ENCODE measurements at regions not wholly inside any gene's neighbourhood (a gene's known extent, or its start where the extent isn't known, plus 50 kb on each side); places are given as distances from the start of the nearest gene placed in this dataset.
"Not testable (repeated sequence)": the region's sequence is repeated elsewhere in the genome, so short reads cannot be mapped to it uniquely, and the experiment has no call there.

- H3K79me2 ChIP-seq (ENCODE audit: control insufficient read depth in 1 of 2, insufficient read depth in 2 of 2, low read length in 2 of 2); DNase-seq (ENCODE audit: low read depth in 1 of 2, low spot score in 2 of 2); CTCF ChIA-PET (ENCODE audit: partially characterized antibody); H2BK12ac ChIP-seq (ENCODE audit: low read depth, low read length); H2BK120ac ChIP-seq (replicated peaks; ENCODE audit: low read depth, low read length); H2BK15ac ChIP-seq (ENCODE audit: low read length); H3K27me3 ChIP-seq (replicated peaks in 1 of 4; ENCODE audit: control insufficient read depth in 3 of 4, extremely low read depth in 1 of 4, insufficient read depth in 3 of 4, low read length in 3 of 4); H3K23ac ChIP-seq (ENCODE audit: insufficient read length); H2BK20ac ChIP-seq (ENCODE audit: low read length); FAIRE-seq; H3K4me3 ChIP-seq (ENCODE audit: extremely low read depth in 1 of 4, insufficient read depth in 2 of 4, low read depth in 3 of 4, low read length in 4 of 4); H3K79me1 ChIP-seq (ENCODE audit: low read depth, low read length); H3K4me1 ChIP-seq (replicated peaks in 1 of 4; ENCODE audit: control insufficient read depth in 3 of 4, insufficient read depth in 4 of 4, low read length in 3 of 4); H4K91ac ChIP-seq (replicated peaks; ENCODE audit: insufficient read length, low read length); H3K9ac ChIP-seq (replicated peaks in 1 of 4; ENCODE audit: extremely low read depth in 1 of 4, low read depth in 3 of 4, low read length in 3 of 4); H3K4ac ChIP-seq (replicated peaks; ENCODE audit: insufficient read length, low read depth, low read length); H3K23me2 ChIP-seq (ENCODE audit: low read depth, low read length); POLR2A ChIA-PET (ENCODE audit: partially characterized antibody); H4K5ac ChIP-seq (ENCODE audit: insufficient read length, low read depth, low read length); H3K36me3 ChIP-seq (ENCODE audit: control insufficient read depth in 2 of 4, insufficient read depth in 4 of 4, low read length in 3 of 4); H2AK5ac ChIP-seq (ENCODE audit: low read depth, low read length); H2BK5ac ChIP-seq (ENCODE audit: low read depth, low read length); H3K14ac ChIP-seq (ENCODE audit: insufficient read length); H4K20me1 ChIP-seq (replicated peaks in 1 of 2; ENCODE audit: control insufficient read depth in 1 of 2, insufficient read depth in 2 of 2, low read length in 2 of 2); H3K18ac ChIP-seq (ENCODE audit: extremely low read depth, low read length); H4K8ac ChIP-seq (ENCODE audit: extremely low read depth, insufficient read depth, low read length); H2AFZ ChIP-seq (ENCODE audit: low read length); H3K56ac ChIP-seq (replicated peaks; ENCODE audit: insufficient read length, low read depth, low read length); H3K4me2 ChIP-seq (ENCODE audit: insufficient read depth in 1 of 2, low read depth in 2 of 2, low read length in 2 of 2); H3K27ac ChIP-seq (ENCODE audit: low read depth, low read length): not testable (repeated sequence)
- H3K9me3 ChIP-seq (ENCODE audit: insufficient read depth in 2 of 2, low read depth in 1 of 2, low read length in 1 of 2) = peaks cover 0 to 24% of the 10 kb centered on the region in 2 experiments; a peak in 2 of 4 replicates
- WGBS, 2 experiments (ENCODE audit: extremely low coverage in 1 of 2, insufficient coverage in 1 of 2, insufficient read length in 1 of 2, insufficient replicate concordance in 2 of 2, low coverage in 1 of 2, low lambda C conversion rate in 2 of 2, missing lambda C conversion rate in 1 of 2) = 71% methylated on average over 2 of the region's 2 CpGs; no CpG with 5 or more reads in 1 of the 2 experiments
Measured at GRCh38 chrX:65850821-65851220, 183.4 kb downstream of the MSN start.

Measured in H1 (cell line).